Caco-2 (cell line): ENCODE measurements at regions not wholly inside any gene's neighbourhood (a gene's known extent, or its start where the extent isn't known, plus 50 kb on each side); places are given as distances from the start of the nearest gene placed in this dataset.

Experiments
- BruUV-seq: library from RNA; stranded (reverse); fragments of 400-500 nt; replicated peaks from 2 replicates; lab custom pipeline; 2021; lab: Mats Ljungman, UMichigan
- CTCF ChIA-PET: fragments of 300-600 bp; sonication (Branson Sonifier 250); formaldehyde crosslinking; loops from one replicate; lab custom pipeline; 2022; ENCODE audit warnings: antibody characterized with exemption; lab: Charles Lee
- POLR2A ChIA-PET: fragments of 300-600 bp; sonication (Branson Sonifier 250); formaldehyde crosslinking; loops from one replicate; lab custom pipeline; 2022; ENCODE audit warnings: antibody characterized with exemption; lab: Charles Lee
- DNase-seq, 2 experiments: peaks; one replicate each; pipeline versions ENCODE4 v3.0.0 to v3.0.0-alpha.2; 2020 to 2022
- H3K27me3 ChIP-seq: replicated peaks from 2 replicates; pipeline ENCODE4 v1.6.0; 2011; ENCODE audit warnings: low read length; ENCODE audit not compliant: control insufficient read depth, insufficient read depth
- H3K36me3 ChIP-seq: 2 replicates; pipeline ENCODE4 v1.5.1; 2011; ENCODE audit warnings: low read length; ENCODE audit not compliant: control insufficient read depth, insufficient read depth
- H3K4me1 ChIP-seq: fragments of 250-450 bp; sonication (Bioruptor Pico); 2 replicates; pipeline ENCODE4 v1.5.1; 2020; ENCODE audit warnings: mild to moderate bottlenecking
- H3K4me3 ChIP-seq: 2 replicates; pipeline ENCODE4 v1.5.1; 2011; ENCODE audit warnings: low read depth, mild to moderate bottlenecking, control low read depth, low read length
- H3K9me3 ChIP-seq: fragments of 250-450 bp; sonication (Bioruptor Pico); 2 replicates; pipeline ENCODE4 v1.5.1; 2020; ENCODE audit warnings: mild to moderate bottlenecking, moderate library complexity
- H3K27ac Mint-ChIP-seq: one replicate; pipeline ENCODE4 v1.8.0; 2022; ENCODE audit warnings: mixed read lengths; ENCODE audit not compliant: unreplicated experiment
- H3K27me3 Mint-ChIP-seq: one replicate; pipeline ENCODE4 v1.8.0; 2022; ENCODE audit warnings: mixed read lengths; ENCODE audit not compliant: insufficient read depth, unreplicated experiment
- H3K36me3 Mint-ChIP-seq: one replicate; pipeline ENCODE4 v1.8.0; 2022; ENCODE audit warnings: mild to moderate bottlenecking, mixed read lengths; ENCODE audit not compliant: insufficient read depth, unreplicated experiment
- H3K4me1 Mint-ChIP-seq: one replicate; pipeline ENCODE4 v1.8.0; 2022; ENCODE audit warnings: low read depth, mixed read lengths; ENCODE audit not compliant: unreplicated experiment
- H3K4me3 Mint-ChIP-seq: one replicate; pipeline ENCODE4 v1.8.0; 2022; ENCODE audit warnings: mild to moderate bottlenecking, moderate library complexity, mixed read lengths; ENCODE audit not compliant: unreplicated experiment
- H3K9me3 Mint-ChIP-seq: one replicate; pipeline ENCODE4 v1.8.0; 2022; ENCODE audit warnings: mixed read lengths; ENCODE audit not compliant: unreplicated experiment
- CTCF ChIP-seq, 2 experiments: fragments of 200-600 bp in 1 of 2; IDR thresholded peaks; 1 replicate in 1 of 2; 2 replicates in 1 of 2; pipeline versions ENCODE4 v1.5.1 to v1.8.0; 2011 to 2022; ENCODE audit warnings: antibody characterized with exemption in 1 of 2, control low read depth in 1 of 2, inconsistent platforms in 1 of 2, low read depth in 1 of 2, low read length in 1 of 2, mild to moderate bottlenecking in 1 of 2, moderate library complexity in 1 of 2; ENCODE audit not compliant: insufficient read depth in 1 of 2, severe bottlenecking in 1 of 2, unreplicated experiment in 1 of 2
- intact Hi-C: fragments of 100-400 bp; cut with micrococcal nuclease; formaldehyde crosslinking; loops from one replicate; pipeline ENCODE4 v1.10.0; 2022; ENCODE audit not compliant: unreplicated experiment

- ChIA-PET POLR2A (no interaction called here), CTCF (interaction anchor here (0.6 to 1.7 kb wide), 3 partner anchors 9 to 280 kb away, joined by 3 to 10 read pairs (median 6); no protein-coding TSS in a partner anchor)
- H3K4me1 Mint-ChIP-seq, result no peaks in the 10 kb centered on the region
- Histone ChIP-seq H3K4me1 (peaks cover under 1% of the 10 kb centered on the region; the same call in 1 of the 2 replicates), H3K9me3 (no peaks in the 10 kb centered on the region), H3K36me3 (no peaks in the 10 kb centered on the region), H3K4me3 (no peak overlapping the region), H3K27me3 (no peaks in the 10 kb centered on the region)
- no peak overlapping the region for H3K4me3 Mint-ChIP-seq
- no peak for TF ChIP-seq CTCF (IDR thresholded peaks at IDR 0.05; ENCODE audit: insufficient read depth in 1 of 2, low read depth in 1 of 2, low read length in 1 of 2, severe bottlenecking in 1 of 2, unreplicated experiment in 1 of 2)
- intact Hi-C loops, result no loop called here
- no peak overlapping the region for H3K27ac Mint-ChIP-seq
- BruUV-seq, result no TSS peak
- no peaks in the 10 kb centered on the region for H3K27me3 Mint-ChIP-seq
- no peaks in the 10 kb centered on the region for H3K36me3 Mint-ChIP-seq
- H3K9me3 Mint-ChIP-seq, result no peaks in the 10 kb centered on the region
- DNase-seq, result no peak
Observed at GRCh38 chr13:23950736-23951510, 53.6 kb upstream of the C1QTNF9B start.

- H3K36me3 ChIP-seq, result no peaks in the 10 kb centered on the region
- peaks cover 4% of the 10 kb centered on the region; the same call in 1 of the 2 replicates for H3K4me1 ChIP-seq
- H3K27me3 Mint-ChIP-seq, result no peaks in the 10 kb centered on the region
- POLR2A ChIA-PET, result no interaction called here
- no peaks in the 10 kb centered on the region for H3K4me1 Mint-ChIP-seq
- no TSS peak for BruUV-seq
- no peak for TF ChIP-seq CTCF (IDR thresholded peaks at IDR 0.05; ENCODE audit: insufficient read depth in 1 of 2, low read depth in 1 of 2, low read length in 1 of 2, severe bottlenecking in 1 of 2, unreplicated experiment in 1 of 2)
- no peak overlapping the region for H3K4me3 Mint-ChIP-seq
- no peak for DNase-seq
- no peaks in the 10 kb centered on the region for H3K36me3 Mint-ChIP-seq
- CTCF ChIA-PET, result interaction anchor here (1.0 to 1.7 kb wide), 2 partner anchors 8 to 9 kb away, joined by 3 to 10 read pairs; no protein-coding TSS in a partner anchor
- no peak overlapping the region for H3K27ac Mint-ChIP-seq
- no peak overlapping the region for H3K4me3 ChIP-seq
- no peaks in the 10 kb centered on the region for H3K27me3 ChIP-seq
- no peaks in the 10 kb centered on the region for H3K9me3 ChIP-seq
- intact Hi-C loops, result no loop called here
- H3K9me3 Mint-ChIP-seq, result no peaks in the 10 kb centered on the region
Observed at GRCh38 chr13:23952796-23953195, 55.5 kb upstream of the C1QTNF9B start.

- no peaks in the 10 kb centered on the region for H3K4me1 Mint-ChIP-seq
- intact Hi-C loops, result no loop called here
- ChIA-PET CTCF (no interaction called here), POLR2A (no interaction called here)
- H3K27ac Mint-ChIP-seq, result no peak overlapping the region
- Histone ChIP-seq H3K27me3 (no peaks in the 10 kb centered on the region), H3K36me3 (no peaks in the 10 kb centered on the region), H3K4me1 (peaks cover 4% of the 10 kb centered on the region; the same call in 1 of the 2 replicates), H3K9me3 (no peaks in the 10 kb centered on the region), H3K4me3 (no peak overlapping the region)
- no peaks in the 10 kb centered on the region for H3K27me3 Mint-ChIP-seq
- no peak for TF ChIP-seq CTCF (IDR thresholded peaks at IDR 0.05; ENCODE audit: insufficient read depth in 1 of 2, low read depth in 1 of 2, low read length in 1 of 2, severe bottlenecking in 1 of 2, unreplicated experiment in 1 of 2)
- no TSS peak for BruUV-seq
- H3K36me3 Mint-ChIP-seq, result no peaks in the 10 kb centered on the region
- no peak for DNase-seq
- no peaks in the 10 kb centered on the region for H3K9me3 Mint-ChIP-seq
- no peak overlapping the region for H3K4me3 Mint-ChIP-seq
Observed at GRCh38 chr13:23953860-23954512, 56.7 kb upstream of the C1QTNF9B start.
